ENCODE measurements at regions not wholly inside any gene's neighbourhood (a gene's known extent, or its start where the extent isn't known, plus 50 kb on each side); places are given as distances from the start of the nearest gene placed in this dataset.

- H3K23ac ChIP-seq (ENCODE audit: insufficient read length, low read depth, low read length), result no peak overlapping the region
- no peaks in the 10 kb centered on the region for H3K27me3 ChIP-seq (ENCODE audit: insufficient read depth, low read length)
- DNase-seq, result peak; percentile 77
- peaks cover 60% of the 10 kb centered on the region for H3K27me3 Mint-ChIP-seq (ENCODE audit: low read depth)
- no peak overlapping the region for H3K27ac ChIP-seq (ENCODE audit: insufficient read length, low read depth, low read length)
- no peaks in the 10 kb centered on the region for H3K9me3 ChIP-seq (ENCODE audit: control insufficient read depth, low read depth, low read length)
- no peak overlapping the region for H2BK12ac ChIP-seq (ENCODE audit: insufficient read length, low read depth, low read length)
- H2BK20ac ChIP-seq (ENCODE audit: low read depth, low read length, poor library complexity, severe bottlenecking), result no peak overlapping the region
- WGBS (ENCODE audit: extremely low coverage, insufficient read length, low lambda C conversion rate), result no CpG with 5 or more reads among the region's 18 CpGs
- no peak overlapping the region for H2BK15ac ChIP-seq (ENCODE audit: low read depth, low read length)
- no peak overlapping the region for H2BK120ac ChIP-seq (ENCODE audit: low read depth, low read length, poor library complexity, severe bottlenecking)
- no peak overlapping the region for H2AFZ ChIP-seq (ENCODE audit: low read length)
- H3K9ac ChIP-seq (ENCODE audit: extremely low read depth, insufficient read length, low read length), result no peak overlapping the region
- H4K91ac ChIP-seq (ENCODE audit: insufficient read length, low read depth, low read length), result no peak overlapping the region
- H3K4me3 Mint-ChIP-seq, result peak overlapping the region; percentile 68 to 82
- no peaks in the 10 kb centered on the region; the same call in 1 of the 2 replicates for H3K4me1 ChIP-seq (ENCODE audit: insufficient read depth, low read length)
- no peak overlapping the region for H3K4ac ChIP-seq (ENCODE audit: low read depth, low read length)
- H3K4me2 ChIP-seq (ENCODE audit: insufficient read depth, insufficient read length, low read length), result peak overlapping the region; percentile 69
- no peak overlapping the region for H3K27ac Mint-ChIP-seq
- peaks cover 3 to 9% (median 7%) of the 10 kb centered on the region in 3 experiments; a peak in 3 of 7 replicates for H3K36me3 Mint-ChIP-seq (ENCODE audit: insufficient read depth in 1 of 3, low read depth in 3 of 3)
- H3K79me1 ChIP-seq (ENCODE audit: insufficient read depth, low read depth, low read length, poor library complexity, severe bottlenecking), result no peaks in the 10 kb centered on the region
- no peaks in the 10 kb centered on the region for H4K20me1 ChIP-seq (ENCODE audit: control insufficient read depth, insufficient read depth, insufficient read length)
- no peaks in the 10 kb centered on the region for H3K79me2 ChIP-seq (ENCODE audit: insufficient read depth, low read length)
- no peak overlapping the region for H3K14ac ChIP-seq (ENCODE audit: insufficient read depth, low read length)
- no peak overlapping the region for H3K18ac ChIP-seq (ENCODE audit: insufficient read length, low read depth, low read length)
- peaks cover 21 to 41% of the 10 kb centered on the region in 2 experiments for H3K4me1 Mint-ChIP-seq
- no peak overlapping the region for H4K5ac ChIP-seq (ENCODE audit: insufficient read length, low read depth, low read length)
- no peak overlapping the region for H4K8ac ChIP-seq (replicated peaks; ENCODE audit: insufficient read length, low read depth, low read length)
- TF ChIP-seq, protein P1, sequence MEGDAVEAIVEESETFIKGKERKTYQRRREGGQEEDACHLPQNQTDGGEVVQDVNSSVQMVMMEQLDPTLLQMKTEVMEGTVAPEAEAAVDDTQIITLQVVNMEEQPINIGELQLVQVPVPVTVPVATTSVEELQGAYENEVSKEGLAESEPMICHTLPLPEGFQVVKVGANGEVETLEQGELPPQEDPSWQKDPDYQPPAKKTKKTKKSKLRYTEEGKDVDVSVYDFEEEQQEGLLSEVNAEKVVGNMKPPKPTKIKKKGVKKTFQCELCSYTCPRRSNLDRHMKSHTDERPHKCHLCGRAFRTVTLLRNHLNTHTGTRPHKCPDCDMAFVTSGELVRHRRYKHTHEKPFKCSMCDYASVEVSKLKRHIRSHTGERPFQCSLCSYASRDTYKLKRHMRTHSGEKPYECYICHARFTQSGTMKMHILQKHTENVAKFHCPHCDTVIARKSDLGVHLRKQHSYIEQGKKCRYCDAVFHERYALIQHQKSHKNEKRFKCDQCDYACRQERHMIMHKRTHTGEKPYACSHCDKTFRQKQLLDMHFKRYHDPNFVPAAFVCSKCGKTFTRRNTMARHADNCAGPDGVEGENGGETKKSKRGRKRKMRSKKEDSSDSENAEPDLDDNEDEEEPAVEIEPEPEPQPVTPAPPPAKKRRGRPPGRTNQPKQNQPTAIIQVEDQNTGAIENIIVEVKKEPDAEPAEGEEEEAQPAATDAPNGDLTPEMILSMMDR (conservative IDR thresholded peaks at IDR 0.05), result peak; percentile 57
- no peak overlapping the region for H2AK5ac ChIP-seq (ENCODE audit: insufficient read length, low read length)
- H3K56ac ChIP-seq (ENCODE audit: insufficient read length, low read depth, low read length), result no peak overlapping the region
- peaks cover 11% of the 10 kb centered on the region for H3K23me2 ChIP-seq (ENCODE audit: insufficient read length, low read depth, low read length, poor library complexity, severe bottlenecking)
- no peak overlapping the region for H3T11ph ChIP-seq (ENCODE audit: low read length)
- H3K9me3 Mint-ChIP-seq, result peaks cover 14 to 18% of the 10 kb centered on the region in 2 experiments
- no peak overlapping the region for H2BK5ac ChIP-seq (ENCODE audit: insufficient read length, low read length)
These were observed 50.7 kb upstream of the PAIP2B start for GRCh38 chr2:71277536-71278103.
